Epidermal melanocyte (primary cell): ENCODE measurements at regions not wholly inside any gene's neighbourhood (a gene's known extent, or its start where the extent isn't known, plus 50 kb on each side); places are given as distances from the start of the nearest gene placed in this dataset.

Experiments used
- DNase-seq: peaks from one replicate; pipeline ENCODE4 v3.0.0; 2011; ENCODE audit warnings: low spot score; ENCODE audit not compliant: insufficient read length

GRCh38 chr12:61011767-61012423 lies 1248.3 kb upstream of the USP15 start:
- no peak for DNase-seq

GRCh38 chr12:61018571-61018970 lies 1241.6 kb upstream of the USP15 start:
- DNase-seq, result no peak

GRCh38 chr12:61023231-61023630 lies 1237.0 kb upstream of the USP15 start:
- no peak for DNase-seq

- DNase-seq, result no peak
Measured at GRCh38 chr12:61029516-61029915, 1230.7 kb upstream of the USP15 start.

GRCh38 chr12:61037792-61038191 lies 1222.4 kb upstream of the USP15 start:
- no peak for DNase-seq

- DNase-seq, result no peak
Measured at GRCh38 chr12:61043838-61044237, 1216.4 kb upstream of the USP15 start.

- no peak for DNase-seq
Measured at GRCh38 chr12:61044766-61045165, 1215.4 kb upstream of the USP15 start.

GRCh38 chr12:61070640-61071414 lies 1189.4 kb upstream of the USP15 start:
- no peak for DNase-seq

GRCh38 chr12:61072717-61073116 lies 1187.5 kb upstream of the USP15 start:
- DNase-seq, result no peak

- DNase-seq, result no peak
Measured at GRCh38 chr12:61095111-61095510, 1165.1 kb upstream of the USP15 start.

GRCh38 chr12:61098031-61098580 lies 1162.1 kb upstream of the USP15 start:
- no peak for DNase-seq

GRCh38 chr12:61107118-61107517 lies 1153.1 kb upstream of the USP15 start:
- DNase-seq, result no peak

GRCh38 chr12:61111218-61111617 lies 1149.0 kb upstream of the USP15 start:
- DNase-seq, result no peak

GRCh38 chr12:61137677-61138414 lies 1122.4 kb upstream of the USP15 start:
- no peak for DNase-seq

- no peak for DNase-seq
Measured at GRCh38 chr12:61138415-61138759, 1121.8 kb upstream of the USP15 start.

- no peak for DNase-seq
Measured at GRCh38 chr12:61161961-61162360, 1098.2 kb upstream of the USP15 start.

GRCh38 chr12:61188801-61189595 lies 1071.2 kb upstream of the USP15 start:
- no peak for DNase-seq

GRCh38 chr12:61213646-61214045 lies 1046.6 kb upstream of the USP15 start:
- DNase-seq, result no peak

- DNase-seq, result no peak
Measured at GRCh38 chr12:61220337-61220736, 1039.9 kb upstream of the USP15 start.

- DNase-seq, result no peak
Measured at GRCh38 chr12:61232040-61232439, 1028.2 kb upstream of the USP15 start.

- DNase-seq, result no peak
Measured at GRCh38 chr12:61250303-61250702, 1009.9 kb upstream of the USP15 start.
